Stimulated activated CD8-positive, alpha-beta memory T cell treated with anti-CD3 and anti-CD28 coated beads, Interleukin-2, amount 100 ng/mL, for 1 hour (primary cell): ENCODE measurements at regions not wholly inside any gene's neighbourhood (a gene's known extent, or its start where the extent isn't known, plus 50 kb on each side); places are given as distances from the start of the nearest gene placed in this dataset.

Experiments
- DNase-seq, 2 donors: peaks; one replicate each; pipeline ENCODE4 v3.0.0-alpha.2; 2020; ENCODE audit warnings: low read depth in 2 of 2

- no peak for DNase-seq
Measured at GRCh38 chr3:70840106-70840870, 527.9 kb upstream of the MDFIC2 start.

- DNase-seq, result no peak
Measured at GRCh38 chr3:70833239-70833960, 521.0 kb upstream of the MDFIC2 start.

DNA sequence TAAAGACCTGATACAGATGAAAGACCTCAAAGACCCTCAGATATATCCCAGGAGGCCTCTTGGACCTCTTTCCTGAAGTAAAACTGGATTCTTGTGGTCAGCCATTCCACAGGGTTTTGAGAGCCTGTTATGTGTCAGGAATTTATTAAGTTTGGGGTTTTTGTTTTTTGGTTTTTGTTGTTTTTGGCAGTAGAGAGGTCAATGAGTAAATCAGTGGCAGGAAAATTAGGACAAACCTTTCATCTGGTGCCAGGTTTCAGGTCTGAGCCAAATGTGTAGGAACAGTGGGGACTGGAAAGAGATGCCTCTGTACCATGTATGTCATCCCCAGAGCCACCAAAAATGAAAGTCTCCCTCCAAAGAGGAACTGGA is 520.4 kb upstream of the MDFIC2 start:
- no peak for DNase-seq

DNA sequence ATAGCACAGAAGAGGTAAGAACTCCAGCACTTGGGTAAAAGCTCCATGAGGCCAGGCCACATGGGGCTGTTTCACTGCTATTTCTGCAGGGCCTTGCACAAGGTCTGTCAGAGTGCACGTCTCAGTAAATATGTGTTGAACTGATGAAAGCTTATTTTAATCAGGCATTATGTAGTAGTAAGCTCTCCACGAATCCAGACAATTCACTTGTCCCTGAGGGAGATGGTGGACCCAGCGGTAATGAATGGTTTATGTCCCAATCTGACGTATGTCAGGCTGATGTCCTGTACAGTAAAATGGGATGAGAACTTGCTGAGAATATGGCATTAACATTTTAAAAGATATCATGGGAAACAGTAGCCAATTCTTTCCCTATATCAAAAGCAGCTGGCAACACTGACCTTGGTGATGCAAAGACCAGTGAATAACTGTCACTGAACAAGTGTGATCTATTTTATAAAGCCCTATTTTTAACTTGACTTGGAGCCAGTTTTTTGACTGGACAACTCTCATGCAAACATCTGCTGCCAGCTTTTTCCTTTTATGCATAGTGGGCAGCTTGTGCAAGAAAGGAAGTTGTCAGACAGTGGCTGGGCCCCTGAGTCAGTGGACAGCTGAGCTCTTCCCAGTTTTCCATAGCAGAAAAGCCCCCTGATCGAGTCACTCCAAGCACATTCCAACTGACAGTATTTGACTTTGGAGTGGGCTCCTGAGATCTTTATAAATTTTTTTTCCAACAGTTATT is 519.8 kb upstream of the MDFIC2 start:
- no peak for DNase-seq

DNA sequence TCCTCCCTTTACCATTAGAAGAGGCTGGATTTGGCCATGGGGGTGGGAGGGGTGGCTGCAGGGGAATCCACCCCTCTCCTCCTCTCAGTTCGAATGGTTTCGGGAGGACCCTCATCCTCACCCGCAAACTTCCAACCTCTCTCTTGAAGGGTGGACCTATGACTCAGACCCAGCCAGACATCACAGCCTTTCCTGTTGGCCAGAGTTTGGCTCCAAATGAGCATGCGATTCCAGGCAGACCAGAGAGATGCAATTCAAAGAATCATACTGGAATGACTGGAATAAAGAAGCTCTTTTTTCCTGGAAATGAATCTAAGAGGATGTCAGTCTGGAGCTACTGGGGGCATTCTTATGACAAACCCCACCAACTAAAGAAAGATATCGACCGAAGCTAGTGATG is 516.7 kb upstream of the MDFIC2 start:
- DNase-seq, result no peak

DNA sequence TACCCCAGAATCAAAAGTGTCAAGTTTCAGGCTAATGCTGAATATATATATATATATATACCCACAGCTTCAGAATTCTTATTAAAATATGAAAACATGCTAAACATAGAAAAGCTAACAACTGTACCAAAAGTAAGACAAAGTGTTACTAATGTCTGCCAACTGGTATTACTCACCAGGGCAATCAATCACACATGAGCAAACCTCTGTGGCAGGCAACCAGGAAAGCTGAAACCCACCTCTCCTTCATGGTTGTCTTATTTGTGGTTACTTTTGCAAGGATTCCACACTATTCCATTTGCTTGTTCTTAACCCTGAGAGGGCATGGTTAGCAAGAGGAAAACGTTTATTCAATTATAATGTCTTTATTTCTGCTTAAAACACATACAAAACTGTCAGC is 512.3 kb upstream of the MDFIC2 start:
- DNase-seq, result no peak

DNA sequence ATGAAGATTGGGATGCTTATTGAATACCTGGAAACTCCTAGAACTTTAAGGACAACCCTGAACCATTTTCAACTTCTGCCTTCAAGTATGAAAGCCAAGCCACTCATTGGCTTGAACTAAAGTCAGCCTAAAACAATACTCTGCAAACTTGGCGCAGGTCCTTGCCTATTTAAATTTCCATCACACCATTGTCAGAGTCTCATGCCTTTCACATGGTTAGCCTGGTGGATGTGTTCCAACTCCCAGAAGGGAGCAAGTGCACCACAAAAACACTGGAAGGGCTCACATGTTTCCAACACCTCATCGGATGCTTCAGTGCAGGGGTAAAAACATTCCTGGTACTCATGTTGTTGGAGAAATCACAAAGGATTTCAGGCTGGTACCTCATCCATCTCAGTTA is 511.6 kb upstream of the MDFIC2 start:
- no peak for DNase-seq

GRCh38 chr3:70823622-70824021 is 511.2 kb upstream of the MDFIC2 start:
- no peak for DNase-seq

DNA sequence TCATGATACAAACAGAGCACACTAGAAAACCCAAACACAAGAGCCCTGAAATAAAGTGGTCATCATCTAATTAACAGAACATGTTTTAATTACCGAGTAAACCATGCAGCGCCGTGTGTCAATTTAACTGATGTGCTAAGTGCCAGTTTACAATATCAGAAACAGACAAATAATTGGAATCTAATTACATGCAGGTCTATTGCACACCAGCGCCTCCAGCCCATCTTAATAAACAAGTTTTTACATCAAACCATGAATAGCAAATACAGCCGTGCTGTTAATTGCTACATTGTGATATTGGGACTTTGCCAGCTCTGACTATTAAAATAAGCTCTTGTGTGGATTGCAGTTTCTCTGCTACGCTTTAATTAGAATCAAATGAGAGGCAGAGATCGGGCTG is 510.2 kb upstream of the MDFIC2 start:
- DNase-seq, result no peak

GRCh38 chr3:70821602-70822001 is 509.2 kb upstream of the MDFIC2 start:
- no peak for DNase-seq

- no peak for DNase-seq
Measured at GRCh38 chr3:70820397-70820796, 508.0 kb upstream of the MDFIC2 start.

- DNase-seq, result no peak
Measured at GRCh38 chr3:70818145-70818544, 505.7 kb upstream of the MDFIC2 start.

DNA sequence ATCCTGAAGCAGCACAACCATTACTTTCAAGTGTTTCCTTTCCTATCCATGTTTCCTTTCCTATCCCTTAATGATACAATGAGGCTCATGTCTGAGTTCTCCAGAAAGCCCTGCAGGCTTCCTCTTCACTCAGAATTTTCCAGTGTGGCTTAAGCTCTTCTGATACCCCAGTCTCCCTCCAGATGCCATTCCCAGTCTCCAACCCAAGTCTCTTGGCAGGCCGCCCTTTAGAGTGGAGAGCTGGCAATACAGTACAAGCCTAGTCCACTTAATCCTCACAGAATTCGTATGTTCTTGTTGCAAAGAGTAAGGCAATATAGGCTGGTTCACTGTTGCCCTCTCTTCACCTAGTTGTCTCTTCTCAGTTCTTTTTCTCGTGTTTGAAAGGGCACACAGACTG is 503.9 kb upstream of the MDFIC2 start:
- no peak for DNase-seq

DNA sequence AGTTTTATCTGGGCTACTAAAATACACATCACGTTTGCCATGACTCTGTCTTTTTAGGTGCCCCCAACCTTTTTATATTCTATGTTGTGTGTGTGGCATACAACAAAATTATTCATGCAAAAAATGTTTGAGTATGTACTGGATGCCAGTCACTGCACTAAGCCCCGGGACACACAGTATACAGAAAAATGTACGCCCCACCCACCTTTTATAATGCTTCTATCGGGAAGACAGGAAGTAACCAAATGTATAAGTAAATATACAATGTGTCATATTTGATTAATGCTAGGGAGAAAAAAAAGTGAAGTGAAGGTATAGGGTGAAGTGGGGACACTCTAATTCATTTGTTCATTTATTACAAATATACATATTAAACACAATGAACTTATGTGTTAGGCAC is 503.4 kb upstream of the MDFIC2 start:
- no peak for DNase-seq

DNA sequence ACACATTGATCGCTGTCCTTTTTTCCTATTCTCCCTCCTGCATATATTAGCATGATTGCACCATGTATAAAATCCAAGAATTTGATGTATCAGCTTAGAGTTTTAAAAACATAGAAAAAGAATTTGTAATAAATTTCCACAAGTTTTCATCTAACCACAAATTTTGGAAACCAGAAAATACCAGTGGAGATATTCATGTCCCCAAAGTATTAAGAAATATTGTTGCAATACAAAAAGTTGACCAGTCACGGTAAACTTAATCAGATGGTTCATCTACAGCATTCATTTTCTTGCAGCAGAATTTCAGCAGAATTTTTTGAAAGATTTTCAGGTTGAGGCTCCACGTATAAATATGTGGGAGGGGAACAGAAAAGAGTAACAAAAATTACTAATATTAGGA is 500.9 kb upstream of the MDFIC2 start:
- DNase-seq, result no peak

- DNase-seq, result no peak
Measured at GRCh38 chr3:70811880-70812279, 499.4 kb upstream of the MDFIC2 start.

DNA sequence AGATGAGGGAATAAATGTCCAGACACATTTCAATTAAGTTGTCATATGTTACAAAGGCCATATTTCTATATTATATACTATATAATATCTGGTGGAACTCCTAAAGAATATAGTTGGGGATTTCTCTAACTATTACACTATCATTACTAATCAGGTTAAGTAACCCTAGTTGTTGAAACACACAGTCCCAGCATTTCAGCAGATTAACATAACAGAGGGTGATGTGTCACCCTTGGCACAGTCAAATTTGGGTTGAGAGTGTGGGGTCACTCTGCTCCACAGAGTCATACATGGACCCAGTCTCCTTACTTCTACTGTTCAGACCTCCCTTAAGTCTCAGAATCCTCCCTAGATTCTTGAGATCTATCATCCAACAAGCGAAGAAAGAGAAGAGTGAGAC is 496.4 kb upstream of the MDFIC2 start:
- DNase-seq, result no peak

DNA sequence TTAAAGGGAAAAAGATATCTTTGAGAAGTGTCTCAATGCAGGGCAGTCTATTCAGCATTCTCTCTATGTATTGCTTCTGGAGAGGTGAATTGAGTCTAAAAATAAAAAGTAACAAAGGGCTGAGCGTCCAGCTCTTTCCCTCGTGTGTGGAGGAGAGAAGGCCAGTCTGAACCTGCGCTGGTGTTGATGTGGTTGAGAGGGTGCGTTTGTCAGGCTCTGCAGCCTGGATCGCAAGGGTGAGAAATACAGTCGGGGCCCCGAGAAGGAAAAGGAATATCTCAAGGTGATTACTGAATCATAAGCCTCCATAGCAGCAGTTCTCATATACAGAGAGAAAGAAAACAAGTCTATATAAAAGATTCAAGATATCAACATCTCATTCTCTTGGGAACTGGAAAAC is 494.1 kb upstream of the MDFIC2 start:
- no peak for DNase-seq

DNA sequence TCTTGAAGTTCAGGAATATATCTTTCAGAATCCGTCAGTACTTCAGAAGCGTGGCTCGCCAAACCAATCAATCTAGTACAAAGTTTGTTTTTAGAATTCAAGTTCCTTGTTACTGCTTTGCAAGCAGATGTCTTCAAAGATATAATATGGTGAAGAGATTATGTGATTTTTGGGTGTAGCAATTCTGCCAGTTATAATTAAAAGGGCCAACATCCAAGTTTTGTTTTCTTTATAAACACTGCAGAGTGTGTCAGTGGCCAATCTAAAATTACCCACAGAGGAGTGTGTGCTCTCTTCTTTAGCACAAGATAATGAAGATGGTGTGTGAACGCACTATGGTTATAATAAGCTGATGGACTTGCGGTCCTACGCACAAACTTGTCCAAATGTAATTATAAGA is 493.6 kb upstream of the MDFIC2 start:
- DNase-seq, result no peak

GRCh38 chr3:70805061-70805889 is 492.8 kb upstream of the MDFIC2 start:
- DNase-seq, result no peak

DNA sequence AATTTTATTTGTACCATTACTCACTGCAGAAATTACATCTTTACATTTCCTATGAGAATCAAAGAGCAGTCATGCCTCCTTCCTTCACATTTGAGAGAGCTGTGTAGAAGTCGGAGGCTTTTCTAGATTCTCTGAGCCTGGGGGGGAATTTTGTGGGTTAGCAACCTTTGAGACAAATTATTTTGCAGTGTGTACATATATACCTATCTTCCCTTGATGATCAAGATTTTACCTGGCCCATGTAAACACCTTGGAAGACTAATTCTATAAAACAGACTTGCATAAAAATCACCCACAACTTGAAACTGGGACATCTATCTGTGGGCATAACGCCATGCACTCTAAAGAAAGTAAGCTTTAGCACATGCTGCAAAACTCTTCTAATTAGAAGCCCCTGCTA is 491.5 kb upstream of the MDFIC2 start:
- no peak for DNase-seq

- no peak for DNase-seq
Measured at GRCh38 chr3:70803319-70803718, 490.9 kb upstream of the MDFIC2 start.
